ENCODE measurements at regions not wholly inside any gene's neighbourhood (a gene's known extent, or its start where the extent isn't known, plus 50 kb on each side); places are given as distances from the start of the nearest gene placed in this dataset.

GRCh38 chr3:130841357-130841756, 52.5 kb upstream of the ATP2C1 start:
- DNase-seq = no peak

- no peak for DNase-seq
Observed at GRCh38 chr3:130843441-130843840, 50.4 kb upstream of the ATP2C1 start.

Data from NCI-H226 (cell line).